ENCODE measurements at regions not wholly inside any gene's neighbourhood (a gene's known extent, or its start where the extent isn't known, plus 50 kb on each side); places are given as distances from the start of the nearest gene placed in this dataset.

DNA sequence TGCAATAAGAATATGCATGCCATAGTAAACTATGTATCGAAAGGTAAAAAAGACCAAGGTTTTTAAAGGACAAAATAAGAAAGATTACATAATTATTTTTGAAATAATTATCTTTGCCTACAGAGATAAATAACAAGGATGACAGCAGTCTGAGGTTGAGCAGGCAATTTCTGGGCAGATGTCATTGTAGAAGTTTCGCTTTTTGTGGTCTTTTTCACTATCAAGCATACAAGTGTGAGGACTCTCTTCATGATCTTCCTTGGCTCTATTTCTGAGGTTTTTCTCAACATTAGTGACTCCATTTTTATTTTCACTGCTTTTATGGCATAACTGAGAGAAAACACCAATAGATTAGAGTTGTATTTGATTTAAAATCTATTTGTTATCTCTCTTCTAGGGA, 1337.9 kb upstream of the EPHA6 start:
- ChIA-PET POLR2A (no interaction called here), CTCF (no interaction called here)
- DNase-seq (ENCODE audit: extremely low spot score) = no peak
- TF ChIP-seq, protein P1, sequence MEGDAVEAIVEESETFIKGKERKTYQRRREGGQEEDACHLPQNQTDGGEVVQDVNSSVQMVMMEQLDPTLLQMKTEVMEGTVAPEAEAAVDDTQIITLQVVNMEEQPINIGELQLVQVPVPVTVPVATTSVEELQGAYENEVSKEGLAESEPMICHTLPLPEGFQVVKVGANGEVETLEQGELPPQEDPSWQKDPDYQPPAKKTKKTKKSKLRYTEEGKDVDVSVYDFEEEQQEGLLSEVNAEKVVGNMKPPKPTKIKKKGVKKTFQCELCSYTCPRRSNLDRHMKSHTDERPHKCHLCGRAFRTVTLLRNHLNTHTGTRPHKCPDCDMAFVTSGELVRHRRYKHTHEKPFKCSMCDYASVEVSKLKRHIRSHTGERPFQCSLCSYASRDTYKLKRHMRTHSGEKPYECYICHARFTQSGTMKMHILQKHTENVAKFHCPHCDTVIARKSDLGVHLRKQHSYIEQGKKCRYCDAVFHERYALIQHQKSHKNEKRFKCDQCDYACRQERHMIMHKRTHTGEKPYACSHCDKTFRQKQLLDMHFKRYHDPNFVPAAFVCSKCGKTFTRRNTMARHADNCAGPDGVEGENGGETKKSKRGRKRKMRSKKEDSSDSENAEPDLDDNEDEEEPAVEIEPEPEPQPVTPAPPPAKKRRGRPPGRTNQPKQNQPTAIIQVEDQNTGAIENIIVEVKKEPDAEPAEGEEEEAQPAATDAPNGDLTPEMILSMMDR (IDR thresholded peaks at IDR 0.05; ENCODE audit: control extremely low read depth, extremely low read depth, low read depth, missing control alignments) = no peak

DNA sequence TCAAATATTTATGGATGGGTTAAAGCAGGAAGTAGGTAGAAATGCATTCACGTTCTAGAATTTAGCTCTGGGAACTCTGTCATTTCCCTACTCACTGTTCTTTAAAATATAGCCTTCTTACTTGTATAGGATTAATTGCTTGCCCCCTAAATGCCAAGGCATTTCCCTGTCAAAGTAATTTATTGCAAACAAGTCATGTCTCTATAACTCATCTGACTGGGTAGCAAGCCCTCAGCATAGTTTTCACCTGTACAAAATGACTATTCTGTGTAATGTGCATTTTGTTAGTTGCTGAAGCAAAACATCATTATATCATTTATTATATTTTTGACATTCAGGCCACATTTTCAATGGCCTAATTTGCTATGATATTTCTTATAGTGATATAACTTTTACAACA, 1308.2 kb upstream of the EPHA6 start:
- no peak for DNase-seq (ENCODE audit: extremely low spot score)
- POLR2A ChIA-PET = no interaction called here
- TF ChIP-seq, protein P1 (IDR thresholded peaks at IDR 0.05; ENCODE audit: control extremely low read depth, extremely low read depth, low read depth, missing control alignments) = no peak
- CTCF ChIA-PET = no interaction called here

DNA sequence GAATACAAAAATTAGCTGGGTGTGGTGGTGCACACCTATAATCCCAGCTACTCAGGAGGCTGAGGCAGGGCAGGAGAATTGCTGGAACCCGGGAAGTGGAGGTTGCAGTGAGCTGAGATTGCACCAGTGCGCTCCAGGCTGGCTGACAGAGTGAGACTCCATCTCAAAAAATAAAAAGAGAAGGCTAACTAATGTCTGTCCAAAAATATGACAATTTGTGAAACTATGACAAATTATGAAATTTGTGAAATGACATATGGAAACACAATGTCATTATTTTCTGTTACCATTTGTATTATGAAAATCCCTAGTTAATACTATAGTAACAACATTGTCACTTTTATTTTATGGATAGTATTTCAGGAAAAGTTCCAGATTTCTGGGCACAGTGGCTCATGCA, 1306.3 kb upstream of the EPHA6 start:
- TF ChIP-seq, protein P1 (IDR thresholded peaks at IDR 0.05; ENCODE audit: control extremely low read depth, extremely low read depth, low read depth, missing control alignments) = no peak
- ChIA-PET CTCF (no interaction called here), POLR2A (no interaction called here)
- peak; percentile 2 for DNase-seq (ENCODE audit: extremely low spot score)

DNA sequence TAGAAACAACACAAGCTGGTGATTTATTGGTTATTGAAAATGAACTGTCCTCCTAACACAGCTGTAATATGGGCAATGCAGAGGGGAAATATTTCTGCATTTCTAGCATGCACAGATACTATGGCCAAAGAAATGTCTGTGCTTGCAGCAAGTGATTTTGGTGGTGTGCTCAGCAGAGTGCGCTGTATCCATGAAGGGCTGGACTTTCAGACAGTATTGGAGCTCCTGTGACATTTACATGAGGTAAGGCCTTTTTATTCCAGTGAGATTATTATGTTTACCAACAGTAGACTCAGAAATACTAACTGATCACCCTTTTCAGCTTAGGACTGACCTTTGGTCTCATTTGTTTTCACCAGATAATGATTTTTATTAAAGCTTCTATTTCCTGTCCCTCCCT, 1302.6 kb upstream of the EPHA6 start:
- TF ChIP-seq, protein P1 (IDR thresholded peaks at IDR 0.05; ENCODE audit: control extremely low read depth, extremely low read depth, low read depth, missing control alignments) = no peak
- CTCF ChIA-PET = interaction anchor here (1.1 to 2.0 kb wide), 5 partner anchors 9 to 72 kb away, joined by 3 to 6 read pairs (median 4); no protein-coding TSS in a partner anchor
- POLR2A ChIA-PET = no interaction called here
- DNase-seq (ENCODE audit: extremely low spot score) = no peak

DNA sequence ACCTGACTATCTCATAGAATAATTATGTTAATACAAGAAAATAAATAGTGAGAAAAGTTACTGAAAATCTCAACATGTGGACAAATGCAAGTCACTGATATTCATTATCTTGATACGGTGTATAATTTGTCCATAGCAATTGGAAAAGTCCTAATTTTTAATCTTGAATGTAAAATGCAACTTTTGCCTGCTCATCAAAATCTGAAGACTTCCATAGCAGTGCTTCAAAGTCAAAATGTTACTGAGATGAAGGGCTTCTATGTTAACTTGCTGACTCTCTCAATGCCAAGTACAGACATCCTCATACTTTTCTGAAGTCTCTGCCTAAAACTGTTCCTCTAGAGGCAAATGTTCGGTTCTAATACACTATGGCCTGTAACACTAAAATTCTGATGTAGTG, 1300.1 kb upstream of the EPHA6 start:
- ChIA-PET CTCF (no interaction called here), POLR2A (no interaction called here)
- DNase-seq (ENCODE audit: extremely low spot score) = no peak
- TF ChIP-seq, protein P1 (IDR thresholded peaks at IDR 0.05; ENCODE audit: control extremely low read depth, extremely low read depth, low read depth, missing control alignments) = no peak

DNA sequence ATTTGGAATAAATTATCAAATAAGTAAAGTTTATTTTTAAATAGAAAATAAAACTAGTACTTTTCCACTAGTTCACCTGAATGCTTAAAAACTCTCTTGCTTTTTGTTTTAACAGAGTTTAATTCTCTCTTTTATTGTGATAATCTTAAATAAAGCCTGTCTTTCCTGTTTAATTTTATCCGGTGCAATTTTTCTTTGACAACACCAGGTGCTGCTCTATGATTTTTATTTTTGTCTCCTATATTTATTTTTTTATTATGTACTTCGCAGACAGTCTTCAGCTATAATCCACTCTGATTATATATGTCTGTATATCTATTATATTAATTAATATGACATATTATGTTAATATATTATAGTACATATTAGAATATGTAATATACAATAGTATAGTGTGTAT, 1293.0 kb upstream of the EPHA6 start:
- TF ChIP-seq, protein P1 (IDR thresholded peaks at IDR 0.05; ENCODE audit: control extremely low read depth, extremely low read depth, low read depth, missing control alignments) = no peak
- no peak for DNase-seq (ENCODE audit: extremely low spot score)
- POLR2A ChIA-PET = no interaction called here

DNA sequence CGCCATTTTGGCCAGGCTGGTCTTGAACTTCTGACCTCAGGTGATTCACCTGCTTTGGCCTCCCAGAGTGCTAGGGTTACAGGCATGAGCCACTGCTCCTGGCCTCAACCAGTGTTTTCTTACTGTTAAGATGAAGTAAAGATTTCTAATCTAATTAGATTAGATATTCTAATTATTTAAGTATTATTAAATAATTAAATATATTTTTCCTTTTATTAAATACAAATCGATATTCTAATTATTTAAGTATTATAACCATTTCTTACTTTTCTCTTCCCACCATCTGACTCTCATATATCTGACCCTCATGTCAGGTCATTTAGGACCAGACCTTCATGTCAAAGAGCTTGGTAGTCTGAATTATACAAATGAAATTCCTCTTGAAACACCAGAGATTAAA, 1291.9 kb upstream of the EPHA6 start:
- CTCF ChIA-PET = no interaction called here

More for the DNA sequence above, 1293.0 kb upstream of the EPHA6 start:
- CTCF ChIA-PET = no interaction called here

More for the DNA sequence above, 1291.9 kb upstream of the EPHA6 start:
- TF ChIP-seq, protein P1 (IDR thresholded peaks at IDR 0.05; ENCODE audit: control extremely low read depth, extremely low read depth, low read depth, missing control alignments) = no peak
- POLR2A ChIA-PET = no interaction called here
- no peak for DNase-seq (ENCODE audit: extremely low spot score)

Data from GM10248 (cell line).